ENCODE measurements at regions not wholly inside any gene's neighbourhood (a gene's known extent, or its start where the extent isn't known, plus 50 kb on each side); places are given as distances from the start of the nearest gene placed in this dataset.

GRCh38 chr12:90233168-90234100 is 524.8 kb upstream of the ATP2B1 start:
- TF ChIP-seq ATF3 (IDR thresholded peaks at IDR 0.05) (no peak), SP1 (IDR thresholded peaks at IDR 0.05) (no peak), ZBTB33 (IDR thresholded peaks at IDR 0.05) (no peak), CTCF (IDR thresholded peaks at IDR 0.05; ENCODE audit: low read depth, low read length, missing input control) (no peak), REST (IDR thresholded peaks at IDR 0.05) (no peak), TAF1 (conservative IDR thresholded peaks at IDR 0.05) (no peak), FOXA1 (IDR thresholded peaks at IDR 0.05) (no peak), RXRA (IDR thresholded peaks at IDR 0.05) (no peak), NR2F2 (IDR thresholded peaks at IDR 0.05) (no peak), GABPA (IDR thresholded peaks at IDR 0.05 in 1 of 2, conservative IDR thresholded peaks at IDR 0.05 in 1 of 2) (no peak), YY1 (IDR thresholded peaks at IDR 0.05) (no peak), EGR1 (IDR thresholded peaks at IDR 0.05; ENCODE audit: low read depth in 2 of 2) (no peak)
